ENCODE measurements at regions not wholly inside any gene's neighbourhood (a gene's known extent, or its start where the extent isn't known, plus 50 kb on each side); places are given as distances from the start of the nearest gene placed in this dataset.

- DNase-seq (ENCODE audit: low spot score) (no peak), FAIRE-seq (no peak)
Measured at GRCh38 chr10:124305131-124305530, 113.6 kb downstream of the OAT start.

- DNase-seq (ENCODE audit: low spot score) = no peak
- no peak for FAIRE-seq
Measured at GRCh38 chr10:124303662-124304418, 114.9 kb downstream of the OAT start.

GRCh38 chr10:124302951-124303505 is 115.7 kb downstream of the OAT start:
- no peak for FAIRE-seq
- no peak for DNase-seq (ENCODE audit: low spot score)

- no peak for DNase-seq (ENCODE audit: low spot score)
- no peak for FAIRE-seq
Measured at GRCh38 chr10:124301736-124302135, 117.0 kb downstream of the OAT start.

- no peak for DNase-seq (ENCODE audit: low spot score)
- FAIRE-seq = no peak
Measured at GRCh38 chr10:124300735-124301134, 118.0 kb downstream of the OAT start.

GRCh38 chr10:124300224-124300623 is 118.5 kb downstream of the OAT start:
- FAIRE-seq (no peak), DNase-seq (ENCODE audit: low spot score) (no peak)

- FAIRE-seq (no peak), DNase-seq (ENCODE audit: low spot score) (no peak)
Measured at GRCh38 chr10:124299696-124300095, 119.0 kb downstream of the OAT start.

- no peak for FAIRE-seq
- no peak for DNase-seq (ENCODE audit: low spot score)
Measured at GRCh38 chr10:124298891-124299290, 119.8 kb downstream of the OAT start.

- no peak for DNase-seq (ENCODE audit: low spot score)
- FAIRE-seq = no peak
Measured at GRCh38 chr10:124296813-124297788, 121.6 kb downstream of the OAT start.

- DNase-seq (ENCODE audit: low spot score) (no peak), FAIRE-seq (no peak)
Measured at GRCh38 chr10:124296121-124296812, 122.5 kb downstream of the OAT start.

GRCh38 chr10:124294811-124295770 is 123.6 kb downstream of the OAT start:
- DNase-seq (ENCODE audit: low spot score) = no peak
- no peak for FAIRE-seq

- no peak for DNase-seq (ENCODE audit: low spot score)
- no peak for FAIRE-seq
Measured at GRCh38 chr10:124293616-124294449, 124.9 kb downstream of the OAT start.

GRCh38 chr10:124292911-124293615 is 125.7 kb downstream of the OAT start:
- DNase-seq (ENCODE audit: low spot score) = no peak
- no peak for FAIRE-seq

GRCh38 chr10:124291001-124291701 is 127.6 kb downstream of the OAT start:
- DNase-seq (ENCODE audit: low spot score) (no peak), FAIRE-seq (no peak)

- FAIRE-seq (no peak), DNase-seq (ENCODE audit: low spot score) (no peak)
Measured at GRCh38 chr10:124289851-124290795, 128.6 kb downstream of the OAT start.

GRCh38 chr10:124288928-124289850 is 129.5 kb downstream of the OAT start:
- DNase-seq (ENCODE audit: low spot score) (no peak), FAIRE-seq (no peak)

Measured in RCC 7860 (cell line).